ENCODE measurements at regions not wholly inside any gene's neighbourhood (a gene's known extent, or its start where the extent isn't known, plus 50 kb on each side); places are given as distances from the start of the nearest gene placed in this dataset.

- TF ChIP-seq, protein P1, sequence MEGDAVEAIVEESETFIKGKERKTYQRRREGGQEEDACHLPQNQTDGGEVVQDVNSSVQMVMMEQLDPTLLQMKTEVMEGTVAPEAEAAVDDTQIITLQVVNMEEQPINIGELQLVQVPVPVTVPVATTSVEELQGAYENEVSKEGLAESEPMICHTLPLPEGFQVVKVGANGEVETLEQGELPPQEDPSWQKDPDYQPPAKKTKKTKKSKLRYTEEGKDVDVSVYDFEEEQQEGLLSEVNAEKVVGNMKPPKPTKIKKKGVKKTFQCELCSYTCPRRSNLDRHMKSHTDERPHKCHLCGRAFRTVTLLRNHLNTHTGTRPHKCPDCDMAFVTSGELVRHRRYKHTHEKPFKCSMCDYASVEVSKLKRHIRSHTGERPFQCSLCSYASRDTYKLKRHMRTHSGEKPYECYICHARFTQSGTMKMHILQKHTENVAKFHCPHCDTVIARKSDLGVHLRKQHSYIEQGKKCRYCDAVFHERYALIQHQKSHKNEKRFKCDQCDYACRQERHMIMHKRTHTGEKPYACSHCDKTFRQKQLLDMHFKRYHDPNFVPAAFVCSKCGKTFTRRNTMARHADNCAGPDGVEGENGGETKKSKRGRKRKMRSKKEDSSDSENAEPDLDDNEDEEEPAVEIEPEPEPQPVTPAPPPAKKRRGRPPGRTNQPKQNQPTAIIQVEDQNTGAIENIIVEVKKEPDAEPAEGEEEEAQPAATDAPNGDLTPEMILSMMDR (IDR thresholded peaks at IDR 0.05; ENCODE audit: borderline replicate concordance, extremely low read depth, low read length, poor library complexity, severe bottlenecking) = no peak
- no peak for TF ChIP-seq EZH2 (IDR thresholded peaks at IDR 0.05; ENCODE audit: borderline replicate concordance, low read depth, low read length, severe bottlenecking)
Observed at GRCh38 chr15:61725251-61725650, 335.0 kb downstream of the VPS13C start.
